ENCODE measurements at regions not wholly inside any gene's neighbourhood (a gene's known extent, or its start where the extent isn't known, plus 50 kb on each side); places are given as distances from the start of the nearest gene placed in this dataset.

GRCh38 chr7:115654384-115655214 lies 376.0 kb downstream of the TFEC start:
- DNase-seq (ENCODE audit: extremely low read depth in 1 of 4, low spot score in 3 of 4) (no peak), ATAC-seq (no peak), FAIRE-seq (no peak)
- intact Hi-C loops (cut with micrococcal nuclease) (no loop called here), in situ Hi-C loops (cut with MboI) (no loop called here)
- no peak for TF ChIP-seq POLR3G (IDR thresholded peaks at IDR 0.05; ENCODE audit: extremely low read depth, insufficient read length, insufficient replicate concordance)
- TF ChIP-seq JUN (IDR thresholded peaks at IDR 0.05; ENCODE audit: borderline replicate concordance, low read depth, low read length), result no peak
- TF ChIP-seq JUN (CRISPR knock-in tag; IDR thresholded peaks at IDR 0.05; ENCODE audit: borderline replicate concordance), result no peak
- no peak for TF ChIP-seq TAF1 (IDR thresholded peaks at IDR 0.05; ENCODE audit: control insufficient read depth, extremely low read depth, insufficient read depth, low read length, severe bottlenecking)
- no peak for TF ChIP-seq RFX7 (CRISPR knock-in tag; IDR thresholded peaks at IDR 0.05)
- TF ChIP-seq ZEB2 (IDR thresholded peaks at IDR 0.05), result no peak
- no peak for TF ChIP-seq ZBTB17 (CRISPR knock-in tag; IDR thresholded peaks at IDR 0.05)
- TF ChIP-seq ZBTB7A (IDR thresholded peaks at IDR 0.05; ENCODE audit: borderline replicate concordance, control insufficient read depth, low read depth, low read length), result no peak
- no peak for TF ChIP-seq MBD2 (IDR thresholded peaks at IDR 0.05; ENCODE audit: borderline replicate concordance, low read depth)
- Histone ChIP-seq H3K27ac (ENCODE audit: extremely low read depth, low read depth, low read length) (no peak overlapping the region), H4K20me1 (replicated peaks; ENCODE audit: control insufficient read depth, insufficient read depth, low read length) (no peaks in the 10 kb centered on the region), H3K79me2 (ENCODE audit: control insufficient read depth, insufficient read depth, low read length) (no peaks in the 10 kb centered on the region), H3K9me3 (replicated peaks; ENCODE audit: control insufficient read depth, insufficient read depth, low read depth, low read length) (no peaks in the 10 kb centered on the region; the same call in 1 of the 2 replicates), H3K9me1 (ENCODE audit: control insufficient read depth, insufficient read depth, low read length) (no peaks in the 10 kb centered on the region), H3K4me1 (replicated peaks in 1 of 2; ENCODE audit: control insufficient read depth in 2 of 2, insufficient read depth in 2 of 2, low read length in 2 of 2) (no peaks in the 10 kb centered on the region), H3K4me3 (no peak overlapping the region), H3K27me3 (ENCODE audit: control insufficient read depth in 2 of 2, insufficient read depth in 2 of 2, low read length in 2 of 2) (no peaks in the 10 kb centered on the region), H2AFZ (ENCODE audit: low read depth, low read length) (no peak overlapping the region), H3K36me3 (ENCODE audit: control insufficient read depth, insufficient read depth, low read length) (no peaks in the 10 kb centered on the region), H3K4me2 (ENCODE audit: insufficient read depth, low read length) (no peak overlapping the region), H3K9ac (ENCODE audit: insufficient read depth in 1 of 2, low read depth in 2 of 2, low read length in 2 of 2) (no peak overlapping the region)
- no TSS peak for BruUV-seq (replicated peaks)
- CTCF ChIA-PET (ENCODE audit: low intra/inter-chr PET ratio), result no interaction called here
- WGBS (ENCODE audit: insufficient coverage, low coverage, missing lambda C conversion rate), result 0% methylated on average over 2 of the region's 2 CpGs
- POLR2A ChIA-PET, result no interaction called here
